Fibroblast of lung (primary cell): ENCODE measurements at regions not wholly inside any gene's neighbourhood (a gene's known extent, or its start where the extent isn't known, plus 50 kb on each side); places are given as distances from the start of the nearest gene placed in this dataset.

ENCODE experiments used
- DNase-seq, 2 donors: peaks; one replicate each; pipeline versions ENCODE4 v3.0.0 to v3.0.0-alpha.2; 2010; ENCODE audit warnings: low read depth in 2 of 2
- H2AFZ ChIP-seq: 2 replicates; pipeline ENCODE4 v1.5.1; 2012; ENCODE audit warnings: low read length, control low read depth, inconsistent platforms
- H3K27ac ChIP-seq: 2 replicates; pipeline ENCODE4 v1.5.1; 2011; ENCODE audit warnings: low read length, control low read depth; ENCODE audit not compliant: insufficient read depth
- H3K27me3 ChIP-seq: 2 replicates; pipeline ENCODE4 v1.5.1; 2011; ENCODE audit warnings: mild to moderate bottlenecking, low read length; ENCODE audit not compliant: control insufficient read depth, insufficient read depth
- H3K36me3 ChIP-seq: 2 replicates; pipeline ENCODE4 v1.5.1; 2011; ENCODE audit warnings: low read length; ENCODE audit not compliant: control insufficient read depth, insufficient read depth
- H3K4me1 ChIP-seq: 2 replicates; pipeline ENCODE4 v1.5.1; 2011; ENCODE audit warnings: low read length; ENCODE audit not compliant: control insufficient read depth, insufficient read depth; ENCODE audit errors: extremely low read depth
- H3K4me2 ChIP-seq: 2 replicates; pipeline ENCODE4 v1.5.1; 2011; ENCODE audit warnings: low read length, control low read depth; ENCODE audit not compliant: insufficient read depth; ENCODE audit errors: extremely low read depth
- H3K4me3 ChIP-seq, 4 experiments: fragments of 200-600 bp in 1 of 4; sonication (generic) in 1 of 4; replicated peaks in 1 of 4; 2 replicates each; pipeline ENCODE4 v1.5.1; 2011 to 2016; ENCODE audit warnings: low read length in 4 of 4, low read depth in 3 of 4, mild to moderate bottlenecking in 3 of 4, control low read depth in 2 of 4, inconsistent platforms in 1 of 4, mixed read lengths in 1 of 4; ENCODE audit not compliant: insufficient read depth in 1 of 4; ENCODE audit errors: control extremely low read depth in 1 of 4
- H3K79me2 ChIP-seq: 2 replicates; pipeline ENCODE4 v1.5.1; 2012; ENCODE audit warnings: mild to moderate bottlenecking, low read length, inconsistent platforms; ENCODE audit not compliant: control insufficient read depth, insufficient read depth
- H3K9ac ChIP-seq: 2 replicates; pipeline ENCODE4 v1.5.1; 2011; ENCODE audit warnings: mild to moderate bottlenecking, low read length, control low read depth; ENCODE audit not compliant: insufficient read depth
- H3K9me3 ChIP-seq: 2 replicates; pipeline ENCODE4 v1.5.1; 2012; ENCODE audit warnings: low read depth, low read length; ENCODE audit not compliant: control insufficient read depth, insufficient read depth
- H4K20me1 ChIP-seq: 2 replicates; pipeline ENCODE4 v1.5.1; 2011; ENCODE audit warnings: low read length; ENCODE audit not compliant: control insufficient read depth, insufficient read depth; ENCODE audit errors: extremely low read depth
- CTCF ChIP-seq, 2 donors: IDR thresholded peaks in 1 of 2; conservative IDR thresholded peaks in 1 of 2; 1 replicate in 1 of 2; 2 replicates in 1 of 2; pipeline ENCODE4 v1.5.1; 2011 to 2012; ENCODE audit warnings: low read length in 2 of 2, control low read depth in 1 of 2, inconsistent platforms in 1 of 2, low read depth in 1 of 2, mild to moderate bottlenecking in 1 of 2
- EZH2 ChIP-seq: IDR thresholded peaks from 2 replicates; pipeline ENCODE4 v1.5.1; 2012; ENCODE audit warnings: low read length, control low read depth, mild to moderate bottlenecking; ENCODE audit errors: missing control alignments

- no peak overlapping the region for H3K4me2 ChIP-seq
- H3K4me1 ChIP-seq: no peaks in the 10 kb centered on the region
- TF ChIP-seq CTCF (conservative IDR thresholded peaks at IDR 0.05 in 1 of 2, IDR thresholded peaks at IDR 0.05 in 1 of 2; ENCODE audit: low read depth in 1 of 2, low read length in 2 of 2) (no peak), EZH2 (no peak)
- H3K4me3 ChIP-seq: no peak overlapping the region
- no peak overlapping the region for H3K9ac ChIP-seq
- H3K27me3 ChIP-seq: no peaks in the 10 kb centered on the region
- H3K9me3 ChIP-seq: no peaks in the 10 kb centered on the region
- H3K79me2 ChIP-seq: no peaks in the 10 kb centered on the region
- H3K27ac ChIP-seq: no peak overlapping the region
- no peaks in the 10 kb centered on the region for H4K20me1 ChIP-seq
- H3K36me3 ChIP-seq: no peaks in the 10 kb centered on the region
- no peak for DNase-seq
- H2AFZ ChIP-seq: no peak overlapping the region
These were observed 88.1 kb upstream of the ADAMTS19 start for GRCh38 chr5:129372025-129372424.

GRCh38 chr5:129377504-129377903, 82.6 kb upstream of the ADAMTS19 start:
- H3K27ac ChIP-seq: no peak overlapping the region
- no peak overlapping the region for H3K9ac ChIP-seq
- TF ChIP-seq CTCF (conservative IDR thresholded peaks at IDR 0.05 in 1 of 2, IDR thresholded peaks at IDR 0.05 in 1 of 2; ENCODE audit: low read depth in 1 of 2, low read length in 2 of 2) (no peak), EZH2 (no peak)
- no peaks in the 10 kb centered on the region for H3K9me3 ChIP-seq
- H3K27me3 ChIP-seq: no peaks in the 10 kb centered on the region
- DNase-seq: no peak
- H2AFZ ChIP-seq: no peak overlapping the region
- H3K36me3 ChIP-seq: no peaks in the 10 kb centered on the region
- H3K79me2 ChIP-seq: no peaks in the 10 kb centered on the region
- no peak overlapping the region for H3K4me2 ChIP-seq
- no peaks in the 10 kb centered on the region for H3K4me1 ChIP-seq
- no peak overlapping the region for H3K4me3 ChIP-seq
- no peaks in the 10 kb centered on the region for H4K20me1 ChIP-seq

GRCh38 chr5:129378961-129379360, 81.1 kb upstream of the ADAMTS19 start:
- Histone ChIP-seq H4K20me1 (no peaks in the 10 kb centered on the region), H3K4me1 (no peaks in the 10 kb centered on the region), H3K36me3 (no peaks in the 10 kb centered on the region), H3K9me3 (no peaks in the 10 kb centered on the region), H3K4me2 (no peak overlapping the region), H3K27me3 (no peaks in the 10 kb centered on the region), H3K9ac (no peak overlapping the region), H2AFZ (no peak overlapping the region), H3K27ac (no peak overlapping the region), H3K4me3 (no peak overlapping the region), H3K79me2 (no peaks in the 10 kb centered on the region)
- TF ChIP-seq CTCF (conservative IDR thresholded peaks at IDR 0.05 in 1 of 2, IDR thresholded peaks at IDR 0.05 in 1 of 2; ENCODE audit: low read depth in 1 of 2, low read length in 2 of 2) (no peak), EZH2 (no peak)
- no peak for DNase-seq
